SK-N-SH (cell line): ENCODE measurements at regions not wholly inside any gene's neighbourhood (a gene's known extent, or its start where the extent isn't known, plus 50 kb on each side); places are given as distances from the start of the nearest gene placed in this dataset.

ENCODE experiments used
- CTCF ChIA-PET: fragments of 300-600, 350-600 bp; formaldehyde crosslinking; extraction: SDS; loops from one replicate; lab custom pipeline; 2021; lab: Yijun Ruan, JAX
- POLR2A ChIA-PET: fragments of 350-600 bp; sonication (Branson Sonifier 250); formaldehyde crosslinking; extraction: SDS; loops from one replicate; lab custom pipeline; 2020; ENCODE audit warnings: antibody characterized with exemption, inconsistent platforms; lab: Yijun Ruan, JAX
- DNase-seq: peaks from one replicate; pipeline ENCODE4 v3.0.0; 2012
- H2AFZ ChIP-seq: fragments of 200-600 bp; sonication (generic); 2 replicates; pipeline ENCODE4 v1.8.1; 2016; ENCODE audit warnings: antibody characterized with exemption, mild to moderate bottlenecking, low read depth
- H3F3A ChIP-seq: fragments of 200-600 bp; sonication (generic); replicated peaks from 2 replicates; pipeline ENCODE3; 2016; ENCODE audit warnings: antibody characterized with exemption, mild to moderate bottlenecking; ENCODE audit not compliant: insufficient read depth
- H3K27ac ChIP-seq, 2 experiments: fragments of 200-500 bp in 1 of 2; fragments of 200-600 bp in 1 of 2; sonication (Bioruptor generic) in 1 of 2; sonication (generic), shearing (Covaris generic) in 1 of 2; 2 replicates each; pipeline versions ENCODE4 v1.5.1 to v1.6.1; 2014 to 2016; ENCODE audit warnings: low read depth in 2 of 2, inconsistent platforms in 1 of 2, low read length in 1 of 2, mild to moderate bottlenecking in 1 of 2, mixed read lengths in 1 of 2
- H3K27me3 ChIP-seq: fragments of 200-600 bp; sonication (generic), shearing (Covaris generic); 2 replicates; pipeline ENCODE4 v1.6.1; 2016; ENCODE audit warnings: mixed run types; ENCODE audit not compliant: insufficient read depth
- H3K36me3 ChIP-seq, 2 experiments: fragments of 200-500 bp in 1 of 2; fragments of 200-600 bp in 1 of 2; sonication (Bioruptor generic) in 1 of 2; sonication (generic) in 1 of 2; replicated peaks in 1 of 2; 2 replicates each; pipeline versions ENCODE3 to v1.5.1; 2014 to 2016; ENCODE audit warnings: low read length in 1 of 2, mild to moderate bottlenecking in 1 of 2; ENCODE audit not compliant: insufficient read depth in 2 of 2, control insufficient read depth in 1 of 2
- H3K4me1 ChIP-seq, 2 experiments: fragments of 200-500 bp in 1 of 2; fragments of 200-600 bp in 1 of 2; sonication (Bioruptor generic) in 1 of 2; sonication (generic), shearing (Covaris generic) in 1 of 2; 2 replicates each; pipeline versions ENCODE4 v1.5.1 to v1.6.1; 2014 to 2016; ENCODE audit warnings: low read depth in 1 of 2, low read length in 1 of 2, mixed run types in 1 of 2; ENCODE audit not compliant: insufficient read depth in 2 of 2, control insufficient read depth in 1 of 2
- H3K4me2 ChIP-seq: fragments of 200-600 bp; sonication (generic), shearing (Covaris generic); 2 replicates; pipeline ENCODE4 v1.6.1; 2017; ENCODE audit warnings: mixed run types
- H3K4me3 ChIP-seq, 2 experiments: fragments of 200-500 bp in 1 of 2; fragments of 200-600 bp in 1 of 2; sonication (Bioruptor generic) in 1 of 2; sonication (generic), shearing (Covaris generic) in 1 of 2; 2 replicates each; pipeline versions ENCODE4 v1.5.1 to v1.8.1; 2014 to 2016; ENCODE audit warnings: low read depth in 2 of 2, inconsistent platforms in 1 of 2, low read length in 1 of 2, mild to moderate bottlenecking in 1 of 2, mixed read lengths in 1 of 2, moderate library complexity in 1 of 2
- H3K79me2 ChIP-seq: fragments of 200-600 bp; sonication (generic); 2 replicates; pipeline ENCODE4 v1.8.1; 2017; ENCODE audit warnings: mild to moderate bottlenecking; ENCODE audit not compliant: insufficient read depth
- H3K9ac ChIP-seq: fragments of 200-600 bp; sonication (generic); 2 replicates; pipeline ENCODE4 v1.6.1; 2017; ENCODE audit warnings: mixed run types
- H3K9me2 ChIP-seq: fragments of 200-600 bp; sonication (generic); 2 replicates; pipeline ENCODE4 v1.6.1; 2017; ENCODE audit warnings: mixed run types
- H3K9me3 ChIP-seq: fragments of 200-600 bp; sonication (generic); 2 replicates; pipeline ENCODE4 v1.6.1; 2017; ENCODE audit warnings: mixed run types, mild to moderate bottlenecking, moderate library complexity
- H4K20me1 ChIP-seq: fragments of 200-600 bp; sonication (generic); 2 replicates; pipeline ENCODE4 v1.6.1; 2017; ENCODE audit warnings: mild to moderate bottlenecking, mixed run types; ENCODE audit not compliant: insufficient read depth
- EP300 ChIP-seq, 2 experiments: IDR thresholded peaks; 2 replicates each; pipeline versions ENCODE4 v1.4.0 to v1.6.1; 2012; ENCODE audit warnings: borderline replicate concordance in 1 of 2, low read depth in 1 of 2, low read length in 1 of 2
- FOSL2 ChIP-seq: IDR thresholded peaks from 2 replicates; pipeline ENCODE4 v1.4.0; 2012; ENCODE audit warnings: low read depth, mild to moderate bottlenecking, moderate library complexity, borderline replicate concordance
- FOXJ3 ChIP-seq: sonication (generic); formaldehyde crosslinking; IDR thresholded peaks from 2 replicates; pipeline ENCODE4 v1.5.1; 2020; ENCODE audit warnings: mild to moderate bottlenecking, missing genetic modification reagents
- GABPA ChIP-seq: IDR thresholded peaks from 2 replicates; pipeline ENCODE4 v1.4.0; 2012; ENCODE audit warnings: low read depth, mild to moderate bottlenecking
- GATA2 ChIP-seq: sonication (generic); formaldehyde crosslinking; IDR thresholded peaks from 2 replicates; pipeline ENCODE4 v1.5.0; 2020; ENCODE audit warnings: mild to moderate bottlenecking, missing genetic modification reagents
- JUND ChIP-seq: IDR thresholded peaks from 2 replicates; pipeline ENCODE4 v1.4.0; 2012
- MXI1 ChIP-seq: IDR thresholded peaks from 2 replicates; pipeline ENCODE4 v1.6.1; 2012; ENCODE audit warnings: mild to moderate bottlenecking, low read depth, low read length, improper control_type of control experiment
- RCOR1 ChIP-seq: fragments of 150-350 bp; IDR thresholded peaks from 2 replicates; pipeline ENCODE4 v1.6.1; 2017; ENCODE audit warnings: antibody characterized with exemption, low read length
- SIN3A ChIP-seq: IDR thresholded peaks from 2 replicates; pipeline ENCODE4 v1.6.1; 2012; ENCODE audit warnings: low read depth, mild to moderate bottlenecking, low read length, moderate library complexity, borderline replicate concordance
- SMC3 ChIP-seq: IDR thresholded peaks from 2 replicates; pipeline ENCODE4 v1.6.1; 2012; ENCODE audit warnings: low read depth, low read length, improper control_type of control experiment
- TAF1 ChIP-seq: IDR thresholded peaks from 2 replicates; pipeline ENCODE4 v1.6.1; 2012; ENCODE audit warnings: low read depth, mild to moderate bottlenecking, low read length, moderate library complexity, borderline replicate concordance
- TCF12 ChIP-seq: IDR thresholded peaks from 2 replicates; pipeline ENCODE4 v1.4.0; 2012
- YY1 ChIP-seq: IDR thresholded peaks from 2 replicates; pipeline ENCODE4 v1.4.0; 2012; ENCODE audit warnings: low read depth, mild to moderate bottlenecking
- WGBS: methylation state at CpG from one replicate; pipeline ENCODE4 v1.1.6; 2017; ENCODE audit warnings: low lambda C conversion rate; 5-methylcytosine and 5-hydroxymethylcytosine counted together
- TF ChIP-seq, protein P1 (sequence below): IDR thresholded peaks from 2 replicates; pipeline ENCODE4 v1.6.1; 2012; ENCODE audit warnings: mild to moderate bottlenecking, low read depth, low read length, moderate library complexity
- TF ChIP-seq, protein P2 (sequence below): IDR thresholded peaks from 2 replicates; pipeline ENCODE4 v1.4.0; 2012; ENCODE audit warnings: low read depth

DNA sequence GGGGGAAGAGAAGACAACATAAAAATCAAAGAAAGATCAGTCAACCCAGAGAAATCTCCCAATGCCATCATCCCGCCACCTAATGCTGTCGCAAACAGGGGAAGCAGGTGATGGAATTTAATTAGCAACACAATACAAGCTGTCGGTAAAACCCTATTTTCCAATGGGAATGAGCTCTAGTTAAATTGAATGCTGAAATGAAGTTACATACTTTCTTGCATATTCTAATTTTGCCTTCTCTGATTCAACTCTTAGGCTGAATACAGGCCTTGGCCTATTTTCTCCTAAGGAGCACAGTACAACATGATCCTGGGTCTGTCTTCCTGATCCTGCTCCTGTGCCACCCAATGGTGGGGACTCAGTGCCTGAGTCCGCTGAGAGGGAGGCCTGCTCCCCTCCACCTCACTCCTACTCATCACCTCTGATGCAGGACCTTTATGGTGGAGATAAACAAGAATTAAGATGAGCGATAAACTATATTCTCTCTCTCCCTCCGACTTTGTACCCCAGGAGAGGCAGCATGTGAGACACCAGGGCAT is 238.8 kb downstream of the GXYLT1 start:
- ChIA-PET POLR2A (no interaction called here), CTCF (interaction anchor here (1.4 to 2.3 kb wide), 2 partner anchors 13 to 716 kb away, joined by 3 to 4 read pairs; no protein-coding TSS in a partner anchor)
- Histone ChIP-seq H3K36me3 (no peaks in the 10 kb centered on the region), H3F3A (no peaks in the 10 kb centered on the region), H3K4me2 (no peak overlapping the region), H3K27ac (no peak overlapping the region), H3K79me2 (no peaks in the 10 kb centered on the region), H3K9me2 (no peaks in the 10 kb centered on the region), H3K4me1 (peaks cover 0 to 10% of the 10 kb centered on the region in 2 experiments; a peak in 2 of 4 replicates), H3K4me3 (no peak overlapping the region), H2AFZ (no peak overlapping the region), H3K9ac (no peak overlapping the region), H4K20me1 (no peaks in the 10 kb centered on the region), H3K27me3 (no peaks in the 10 kb centered on the region), H3K9me3 (no peaks in the 10 kb centered on the region)
- 87% methylated on average over 6 of the region's 6 CpGs for WGBS
- TF ChIP-seq, protein P1, sequence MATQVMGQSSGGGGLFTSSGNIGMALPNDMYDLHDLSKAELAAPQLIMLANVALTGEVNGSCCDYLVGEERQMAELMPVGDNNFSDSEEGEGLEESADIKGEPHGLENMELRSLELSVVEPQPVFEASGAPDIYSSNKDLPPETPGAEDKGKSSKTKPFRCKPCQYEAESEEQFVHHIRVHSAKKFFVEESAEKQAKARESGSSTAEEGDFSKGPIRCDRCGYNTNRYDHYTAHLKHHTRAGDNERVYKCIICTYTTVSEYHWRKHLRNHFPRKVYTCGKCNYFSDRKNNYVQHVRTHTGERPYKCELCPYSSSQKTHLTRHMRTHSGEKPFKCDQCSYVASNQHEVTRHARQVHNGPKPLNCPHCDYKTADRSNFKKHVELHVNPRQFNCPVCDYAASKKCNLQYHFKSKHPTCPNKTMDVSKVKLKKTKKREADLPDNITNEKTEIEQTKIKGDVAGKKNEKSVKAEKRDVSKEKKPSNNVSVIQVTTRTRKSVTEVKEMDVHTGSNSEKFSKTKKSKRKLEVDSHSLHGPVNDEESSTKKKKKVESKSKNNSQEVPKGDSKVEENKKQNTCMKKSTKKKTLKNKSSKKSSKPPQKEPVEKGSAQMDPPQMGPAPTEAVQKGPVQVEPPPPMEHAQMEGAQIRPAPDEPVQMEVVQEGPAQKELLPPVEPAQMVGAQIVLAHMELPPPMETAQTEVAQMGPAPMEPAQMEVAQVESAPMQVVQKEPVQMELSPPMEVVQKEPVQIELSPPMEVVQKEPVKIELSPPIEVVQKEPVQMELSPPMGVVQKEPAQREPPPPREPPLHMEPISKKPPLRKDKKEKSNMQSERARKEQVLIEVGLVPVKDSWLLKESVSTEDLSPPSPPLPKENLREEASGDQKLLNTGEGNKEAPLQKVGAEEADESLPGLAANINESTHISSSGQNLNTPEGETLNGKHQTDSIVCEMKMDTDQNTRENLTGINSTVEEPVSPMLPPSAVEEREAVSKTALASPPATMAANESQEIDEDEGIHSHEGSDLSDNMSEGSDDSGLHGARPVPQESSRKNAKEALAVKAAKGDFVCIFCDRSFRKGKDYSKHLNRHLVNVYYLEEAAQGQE, result no peak
- TF ChIP-seq JUND (no peak), MXI1 (no peak), GATA2 (CRISPR knock-in tag) (no peak), SMC3 (no peak), RCOR1 (no peak), FOSL2 (no peak), TCF12 (no peak), SIN3A (no peak), TAF1 (no peak), GABPA (no peak), YY1 (no peak)
- TF ChIP-seq, protein P2, sequence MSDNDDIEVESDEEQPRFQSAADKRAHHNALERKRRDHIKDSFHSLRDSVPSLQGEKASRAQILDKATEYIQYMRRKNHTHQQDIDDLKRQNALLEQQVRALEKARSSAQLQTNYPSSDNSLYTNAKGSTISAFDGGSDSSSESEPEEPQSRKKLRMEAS, result no peak
- no peak for DNase-seq

DNA sequence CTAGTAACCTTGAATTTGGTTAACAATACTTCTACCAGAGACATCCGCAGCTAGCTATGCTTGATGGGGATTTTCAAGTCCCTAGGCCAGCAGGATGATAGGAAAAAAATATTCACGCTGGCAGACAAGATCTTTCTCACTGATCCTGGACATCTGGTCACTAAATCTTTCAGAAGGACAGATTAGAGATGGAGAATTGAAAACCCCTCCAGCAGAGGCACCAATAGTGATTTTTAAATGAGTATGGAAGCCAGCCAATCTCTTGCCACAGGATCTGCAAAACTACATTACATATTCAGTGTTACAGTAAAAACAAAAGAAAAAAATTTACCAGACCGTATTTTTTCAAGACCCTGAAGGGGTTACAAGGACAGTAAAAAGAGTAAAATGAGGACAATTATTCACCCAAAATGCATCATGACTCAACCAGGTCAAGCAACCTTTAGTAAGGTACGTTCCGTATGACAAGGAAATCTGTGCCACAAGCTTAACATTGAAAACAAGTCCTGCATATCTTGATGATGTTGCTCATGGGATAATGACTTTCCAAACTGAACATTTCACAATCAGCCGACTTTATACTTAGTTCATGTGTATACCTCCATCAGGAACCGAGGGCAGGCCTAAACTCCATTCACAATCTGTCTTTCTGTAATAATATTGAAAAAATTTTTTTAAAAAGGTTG is 239.5 kb downstream of the GXYLT1 start:
- Histone ChIP-seq H3K36me3 (no peaks in the 10 kb centered on the region), H3K4me1 (peaks cover 0 to 10% of the 10 kb centered on the region in 2 experiments; a peak in 2 of 4 replicates), H3K4me3 (no peak overlapping the region), H3K27ac (no peak overlapping the region), H3F3A (no peaks in the 10 kb centered on the region), H3K27me3 (no peaks in the 10 kb centered on the region), H3K9ac (no peak overlapping the region), H3K79me2 (no peaks in the 10 kb centered on the region), H4K20me1 (no peaks in the 10 kb centered on the region), H3K9me3 (no peaks in the 10 kb centered on the region), H3K9me2 (no peaks in the 10 kb centered on the region), H3K4me2 (no peak overlapping the region), H2AFZ (no peak overlapping the region)
- DNase-seq, result peak; percentile 10
- CTCF ChIA-PET, result interaction anchor here (1.3 to 2.3 kb wide), 3 partner anchors 11 to 715 kb away, joined by 3 to 4 read pairs (median 3); no protein-coding TSS in a partner anchor
- TF ChIP-seq SIN3A (no peak), EP300 (IDR thresholded peaks at IDR 0.05; ENCODE audit: borderline replicate concordance in 1 of 2, low read depth in 1 of 2, low read length in 1 of 2) (peak in 1 of 2 experiments; percentile 20; a peak in 1 of 4 replicates), GATA2 (CRISPR knock-in tag) (peak; percentile 35; the same call in 1 of the 2 replicates), FOXJ3 (no peak)
- POLR2A ChIA-PET, result no interaction called here
- WGBS, result 57% methylated on average over 7 of the region's 7 CpGs
